ENCODE measurements at regions not wholly inside any gene's neighbourhood (a gene's known extent, or its start where the extent isn't known, plus 50 kb on each side); places are given as distances from the start of the nearest gene placed in this dataset.
A peak's percentile ranks its signal among the peaks of the same experiment; 100 is the strongest.
"Not testable (repeated sequence)": the region's sequence is repeated elsewhere in the genome, so short reads cannot be mapped to it uniquely, and the experiment has no call there.

- DNase-seq: peak in 2 of 3 experiments; percentile 12 to 64
Observed at GRCh38 chrX:84865113-84865512, 138.6 kb upstream of the APOOL start.

- not testable (repeated sequence) for DNase-seq
Observed at GRCh38 chrX:84870281-84870680, 133.4 kb upstream of the APOOL start.

- not testable (repeated sequence) for DNase-seq
Observed at GRCh38 chrX:84872160-84872771, 131.4 kb upstream of the APOOL start.

- DNase-seq: no peak
Observed at GRCh38 chrX:84873176-84873575, 130.5 kb upstream of the APOOL start.

GRCh38 chrX:84876876-84877275, 126.8 kb upstream of the APOOL start:
- DNase-seq: no peak

GRCh38 chrX:84893897-84894296, 109.8 kb upstream of the APOOL start:
- DNase-seq: no peak

GRCh38 chrX:84907324-84907968, 96.2 kb upstream of the APOOL start:
- peak in 1 of 3 experiments; percentile 38 for DNase-seq

- no peak for DNase-seq
Observed at GRCh38 chrX:84909151-84909550, 94.5 kb upstream of the APOOL start.

- DNase-seq: no peak
Observed at GRCh38 chrX:84924624-84925023, 79.1 kb upstream of the APOOL start.

- DNase-seq: no peak
Observed at GRCh38 chrX:84932814-84933213, 70.9 kb upstream of the APOOL start.

GRCh38 chrX:84933956-84934556, 69.6 kb upstream of the APOOL start:
- no peak for DNase-seq
